Endothelial cell of umbilical vein (primary cell): ENCODE measurements at regions not wholly inside any gene's neighbourhood (a gene's known extent, or its start where the extent isn't known, plus 50 kb on each side); places are given as distances from the start of the nearest gene placed in this dataset.
A peak's percentile ranks its signal among the peaks of the same experiment; 100 is the strongest.

Experiments used
- BruUV-seq: library from RNA; stranded (reverse); fragments of 400-500 nt; replicated peaks from 2 replicates; lab custom pipeline; 2021; lab: Mats Ljungman, UMichigan
- CTCF ChIA-PET: fragments of 300-600, 350-600 bp; sonication (Branson Sonifier 250); formaldehyde crosslinking; loops from one replicate; lab custom pipeline; 2021; ENCODE audit warnings: antibody characterized with exemption, inconsistent platforms; lab: Charles Lee
- POLR2A ChIA-PET: fragments of 300-600, 350-600 bp; sonication (Branson Sonifier 250); formaldehyde crosslinking; loops from one replicate; lab custom pipeline; 2021; ENCODE audit warnings: antibody characterized with exemption, inconsistent platforms; lab: Charles Lee
- DNase-seq: peaks from one replicate; pipeline ENCODE4 v3.0.0-alpha.2; 2011; ENCODE audit warnings: low read depth, low spot score
- FAIRE-seq: peaks from 2 replicates; lab custom pipeline; 2011; peaks lifted over from hg19 to GRCh38; lab: Jason Lieb, UNC
- H2AFZ ChIP-seq: 2 replicates; pipeline ENCODE4 v1.6.0; 2012; ENCODE audit warnings: low read depth, low read length, control low read depth, inconsistent platforms
- H3K27ac ChIP-seq: 2 replicates; pipeline ENCODE4 v1.5.1; 2011; ENCODE audit warnings: low read depth, mild to moderate bottlenecking, control low read depth, low read length, moderate library complexity; ENCODE audit not compliant: insufficient read depth
- H3K27me3 ChIP-seq, 2 experiments: 2 replicates each; pipeline versions ENCODE4 v1.6.0 to v1.6.1; 2011; ENCODE audit warnings: low read length in 2 of 2, mixed read lengths in 1 of 2; ENCODE audit not compliant: control insufficient read depth in 2 of 2, insufficient read depth in 2 of 2
- H3K36me3 ChIP-seq, 2 experiments: 2 replicates in 1 of 2; 3 replicates in 1 of 2; pipeline ENCODE4 v1.5.1; 2011; ENCODE audit warnings: low read length in 2 of 2, mild to moderate bottlenecking in 1 of 2, moderate library complexity in 1 of 2; ENCODE audit not compliant: control insufficient read depth in 2 of 2, insufficient read depth in 2 of 2; ENCODE audit errors: extremely low read depth in 1 of 2
- H3K4me1 ChIP-seq: 3 replicates; pipeline ENCODE4 v1.5.1; 2011; ENCODE audit warnings: mild to moderate bottlenecking, low read length; ENCODE audit not compliant: control insufficient read depth, insufficient read depth; ENCODE audit errors: extremely low read depth
- H3K4me2 ChIP-seq: 2 replicates; pipeline ENCODE4 v1.6.1; 2011; ENCODE audit warnings: low read length, control low read depth, mixed read lengths; ENCODE audit not compliant: insufficient read depth
- H3K4me3 ChIP-seq, 3 experiments: fragments of 200-600 bp in 1 of 3; sonication (generic), shearing (Covaris generic) in 1 of 3; replicated peaks in 1 of 3; 2 replicates each; pipeline ENCODE4 v1.5.1; 2011 to 2016; ENCODE audit warnings: control low read depth in 3 of 3, low read length in 3 of 3, mild to moderate bottlenecking in 2 of 3, inconsistent platforms in 1 of 3, low read depth in 1 of 3, moderate library complexity in 1 of 3; ENCODE audit not compliant: insufficient read depth in 1 of 3
- H3K79me2 ChIP-seq: 2 replicates; pipeline ENCODE4 v1.6.0; 2012; ENCODE audit warnings: low read length, inconsistent platforms; ENCODE audit not compliant: control insufficient read depth, insufficient read depth
- H3K9ac ChIP-seq: replicated peaks from 2 replicates; pipeline ENCODE3; 2011; ENCODE audit warnings: low read length, control low read depth; ENCODE audit not compliant: insufficient read depth; ENCODE audit errors: extremely low read depth
- H3K9me1 ChIP-seq: replicated peaks from 3 replicates; pipeline ENCODE4 v1.6.0; 2011; ENCODE audit warnings: mild to moderate bottlenecking, low read length; ENCODE audit not compliant: control insufficient read depth, insufficient read depth; ENCODE audit errors: extremely low read depth
- H3K9me3 ChIP-seq: replicated peaks from 2 replicates; pipeline ENCODE4 v1.5.1; 2012; ENCODE audit warnings: low read length, inconsistent platforms; ENCODE audit not compliant: control insufficient read depth, insufficient read depth
- H4K20me1 ChIP-seq: replicated peaks from 2 replicates; pipeline ENCODE3; 2011; ENCODE audit warnings: mild to moderate bottlenecking, low read length; ENCODE audit not compliant: control insufficient read depth, insufficient read depth; ENCODE audit errors: extremely low read depth
- EZH2 ChIP-seq: IDR thresholded peaks from 2 replicates; pipeline ENCODE4 v1.6.1; 2012; ENCODE audit warnings: borderline replicate concordance, low read depth, mild to moderate bottlenecking, moderate library complexity, low read length, inconsistent platforms; ENCODE audit not compliant: severe bottlenecking
- FOS ChIP-seq: IDR thresholded peaks from 2 replicates; pipeline ENCODE4 v1.6.1; 2011; ENCODE audit warnings: mild to moderate bottlenecking, low read length, moderate library complexity, borderline replicate concordance; ENCODE audit not compliant: insufficient read depth
- GATA2 ChIP-seq: IDR thresholded peaks from 2 replicates; pipeline ENCODE4 v1.7.0; 2011; ENCODE audit warnings: low read depth, mild to moderate bottlenecking, moderate library complexity, mixed read lengths, low read length; ENCODE audit not compliant: insufficient read length, insufficient read depth
- JUN ChIP-seq: IDR thresholded peaks from 2 replicates; pipeline ENCODE4 v1.6.1; 2011; ENCODE audit warnings: borderline replicate concordance, low read depth; ENCODE audit not compliant: insufficient read length, insufficient read depth
- MAX ChIP-seq: IDR thresholded peaks from 2 replicates; pipeline ENCODE4 v1.6.1; 2011; ENCODE audit not compliant: insufficient read depth, insufficient read length
- MYC ChIP-seq: IDR thresholded peaks from one replicate; pipeline ENCODE4 v1.6.1; 2011; ENCODE audit warnings: mild to moderate bottlenecking, low read depth, low read length
- POLR2A ChIP-seq: IDR thresholded peaks from 2 replicates; pipeline ENCODE4 v1.6.1; 2012; ENCODE audit warnings: low read depth, mild to moderate bottlenecking, control low read depth, low read length
- POLR2AphosphoS5 ChIP-seq: IDR thresholded peaks from 2 replicates; pipeline ENCODE4 v1.6.1; 2012; ENCODE audit warnings: low read depth, mild to moderate bottlenecking, control low read depth, low read length, moderate library complexity; ENCODE audit not compliant: insufficient read depth
- dilution Hi-C: fragments of 300-500 bp; cut with MboI; formaldehyde crosslinking; loops from one replicate; pipeline ENCODE4 v1.15.0; 2019; ENCODE audit warnings: low sequenced_read_pairs; ENCODE audit not compliant: extremely low pct_ligation_motif_present
- intact Hi-C: fragments of 100-400 bp; cut with micrococcal nuclease; formaldehyde crosslinking; loops from one replicate; pipeline ENCODE4 v1.10.0; 2022
- TF ChIP-seq, protein P1 (sequence below), 2 donors: IDR thresholded peaks; 1 replicate in 1 of 2; 2 replicates in 1 of 2; pipeline ENCODE4 v1.5.1; 2011; ENCODE audit warnings: low read length in 2 of 2, mild to moderate bottlenecking in 2 of 2, moderate library complexity in 2 of 2, control low read depth in 1 of 2, inconsistent platforms in 1 of 2, low read depth in 1 of 2; ENCODE audit not compliant: insufficient read depth in 1 of 2; ENCODE audit errors: extremely low read depth in 1 of 2

GRCh38 chr2:160783474-160783873, 289.9 kb upstream of the RBMS1 start:
- TF ChIP-seq EZH2 (no peak), JUN (no peak), MYC (no peak), FOS (no peak), POLR2AphosphoS5 (no peak), MAX (no peak), POLR2A (no peak), GATA2 (no peak)
- TF ChIP-seq, protein P1, sequence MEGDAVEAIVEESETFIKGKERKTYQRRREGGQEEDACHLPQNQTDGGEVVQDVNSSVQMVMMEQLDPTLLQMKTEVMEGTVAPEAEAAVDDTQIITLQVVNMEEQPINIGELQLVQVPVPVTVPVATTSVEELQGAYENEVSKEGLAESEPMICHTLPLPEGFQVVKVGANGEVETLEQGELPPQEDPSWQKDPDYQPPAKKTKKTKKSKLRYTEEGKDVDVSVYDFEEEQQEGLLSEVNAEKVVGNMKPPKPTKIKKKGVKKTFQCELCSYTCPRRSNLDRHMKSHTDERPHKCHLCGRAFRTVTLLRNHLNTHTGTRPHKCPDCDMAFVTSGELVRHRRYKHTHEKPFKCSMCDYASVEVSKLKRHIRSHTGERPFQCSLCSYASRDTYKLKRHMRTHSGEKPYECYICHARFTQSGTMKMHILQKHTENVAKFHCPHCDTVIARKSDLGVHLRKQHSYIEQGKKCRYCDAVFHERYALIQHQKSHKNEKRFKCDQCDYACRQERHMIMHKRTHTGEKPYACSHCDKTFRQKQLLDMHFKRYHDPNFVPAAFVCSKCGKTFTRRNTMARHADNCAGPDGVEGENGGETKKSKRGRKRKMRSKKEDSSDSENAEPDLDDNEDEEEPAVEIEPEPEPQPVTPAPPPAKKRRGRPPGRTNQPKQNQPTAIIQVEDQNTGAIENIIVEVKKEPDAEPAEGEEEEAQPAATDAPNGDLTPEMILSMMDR (IDR thresholded peaks at IDR 0.05; ENCODE audit: extremely low read depth in 1 of 2, insufficient read depth in 1 of 2, low read depth in 1 of 2, low read length in 2 of 2): no peak
- dilution Hi-C loops (no loop called here), intact Hi-C loops (no loop called here)
- H3K36me3 ChIP-seq: no peaks in the 10 kb centered on the region
- no peak overlapping the region for H3K4me2 ChIP-seq
- ChIA-PET CTCF (interaction anchor here (1.1 to 1.5 kb wide), 2 partner anchors 8 to 45 kb away, joined by 3 read pairs; no protein-coding TSS in a partner anchor), POLR2A (no interaction called here)
- H3K9ac ChIP-seq: no peak overlapping the region
- no peak overlapping the region for H2AFZ ChIP-seq
- H3K4me3 ChIP-seq: no peak overlapping the region
- no peak for FAIRE-seq
- H3K79me2 ChIP-seq: no peaks in the 10 kb centered on the region
- no TSS peak for BruUV-seq
- no peaks in the 10 kb centered on the region for H3K9me3 ChIP-seq
- no peaks in the 10 kb centered on the region for H3K9me1 ChIP-seq
- peak; percentile 5 for DNase-seq
- no peaks in the 10 kb centered on the region for H4K20me1 ChIP-seq
- no peaks in the 10 kb centered on the region for H3K4me1 ChIP-seq
- no peaks in the 10 kb centered on the region for H3K27me3 ChIP-seq
- no peak overlapping the region for H3K27ac ChIP-seq
